ENCODE measurements at regions not wholly inside any gene's neighbourhood (a gene's known extent, or its start where the extent isn't known, plus 50 kb on each side); places are given as distances from the start of the nearest gene placed in this dataset.

GRCh38 chr18:42537291-42537690, 578.2 kb downstream of the RIT2 start:
- no peak for TF ChIP-seq CTCF (conservative IDR thresholded peaks at IDR 0.05; ENCODE audit: low read length)
- TF ChIP-seq EZH2phosphoT487 (IDR thresholded peaks at IDR 0.05; ENCODE audit: borderline replicate concordance), result no peak
